ENCODE measurements at regions not wholly inside any gene's neighbourhood (a gene's known extent, or its start where the extent isn't known, plus 50 kb on each side); places are given as distances from the start of the nearest gene placed in this dataset.

DNA sequence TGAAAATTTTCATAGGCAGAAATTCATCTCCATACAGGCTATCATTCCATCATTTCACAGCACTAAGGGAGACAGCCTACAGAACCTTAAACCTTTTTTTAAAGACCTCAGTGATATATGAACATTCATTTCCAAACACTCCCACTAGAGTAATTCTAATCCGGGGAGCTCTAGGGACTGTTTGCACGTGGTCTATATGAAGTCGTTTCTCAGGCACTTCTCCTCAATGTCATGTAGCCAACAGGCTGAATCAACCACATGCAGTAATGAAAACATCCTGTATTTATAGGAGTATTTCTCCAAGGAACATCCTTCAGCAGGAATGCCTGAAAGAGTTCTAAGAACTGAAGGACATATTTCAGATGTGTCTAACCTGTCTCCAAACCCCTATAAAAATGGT lies 97.3 kb upstream of the CREB1 start:
- no peak overlapping the region for H2AK5ac ChIP-seq (ENCODE audit: low read length, severe bottlenecking)
- no peak overlapping the region for H2BK15ac ChIP-seq (ENCODE audit: low read depth, poor library complexity, severe bottlenecking)
- no peak overlapping the region for H4K91ac ChIP-seq (ENCODE audit: low read length)
- no peak overlapping the region for H3K18ac ChIP-seq (ENCODE audit: low read depth in 1 of 2, low read length in 2 of 2)
- H4K8ac ChIP-seq (ENCODE audit: low read length), result no peak overlapping the region
- H3K9ac ChIP-seq (ENCODE audit: low read length), result no peak overlapping the region
- no peak overlapping the region for H3K4ac ChIP-seq (ENCODE audit: low read depth in 1 of 2, low read length in 2 of 2)
- no peak overlapping the region for H2AFZ ChIP-seq (ENCODE audit: low read depth, low read length)
- H2BK5ac ChIP-seq (ENCODE audit: low read depth, low read length, poor library complexity, severe bottlenecking), result no peak overlapping the region
- H3K27ac ChIP-seq (ENCODE audit: low read length, poor library complexity, severe bottlenecking), result no peak overlapping the region
- H3K23ac ChIP-seq (ENCODE audit: low read length in 2 of 2), result no peak overlapping the region
- WGBS, result no CpG with 5 or more reads among the region's 3 CpGs
- H3K4me2 ChIP-seq (ENCODE audit: low read length, poor library complexity, severe bottlenecking), result no peak overlapping the region
- no peak overlapping the region for H3K14ac ChIP-seq (ENCODE audit: low read length in 2 of 2)
- no peaks in the 10 kb centered on the region for H3K36me3 ChIP-seq (ENCODE audit: control insufficient read depth in 1 of 2, insufficient read depth in 2 of 2, low read depth in 1 of 2, low read length in 2 of 2)
- no peak overlapping the region for H3K4me3 ChIP-seq (ENCODE audit: insufficient read depth in 1 of 2, low read depth in 1 of 2, low read length in 2 of 2)
- peak; percentile 60 for DNase-seq
- H3K9me3 ChIP-seq (ENCODE audit: control insufficient read depth, low read length), result no peaks in the 10 kb centered on the region
- no peak overlapping the region for H2BK12ac ChIP-seq (ENCODE audit: low read length in 2 of 2)
- H3K4me1 ChIP-seq (ENCODE audit: control insufficient read depth, insufficient read depth, low read depth, low read length), result no peaks in the 10 kb centered on the region
- no peak overlapping the region for H2BK120ac ChIP-seq (ENCODE audit: low read depth, low read length)
- no peaks in the 10 kb centered on the region for H3K79me1 ChIP-seq (replicated peaks; ENCODE audit: low read length, poor library complexity, severe bottlenecking)
- H3K27me3 ChIP-seq (ENCODE audit: control insufficient read depth in 1 of 2, insufficient read depth in 1 of 2, low read length in 2 of 2), result no peaks in the 10 kb centered on the region

DNA sequence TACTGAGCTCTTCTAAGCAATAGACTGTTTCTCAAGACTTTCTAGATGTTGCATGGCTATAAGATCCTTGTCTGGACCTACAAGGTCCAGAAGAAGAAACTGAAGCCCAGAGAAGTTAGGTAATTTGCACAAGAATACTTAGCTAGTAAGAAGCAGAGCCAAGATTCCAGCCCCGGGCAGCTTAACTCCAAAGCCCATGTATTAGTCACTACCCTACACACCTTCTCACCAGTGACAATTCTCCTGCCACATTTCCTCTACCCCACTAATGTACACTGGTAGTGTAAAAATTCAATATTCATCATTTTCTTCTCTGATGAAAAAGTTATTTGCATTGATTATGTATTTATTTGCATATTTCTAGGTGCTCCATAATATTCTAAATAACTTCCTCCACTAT lies 95.5 kb upstream of the CREB1 start:
- no peak overlapping the region for H3K23ac ChIP-seq (ENCODE audit: low read length in 2 of 2)
- H2AK5ac ChIP-seq (ENCODE audit: low read length, severe bottlenecking), result no peak overlapping the region
- WGBS, result 100% methylated on average over 1 of the region's 1 CpG
- no peak overlapping the region for H3K4me2 ChIP-seq (ENCODE audit: low read length, poor library complexity, severe bottlenecking)
- H2BK12ac ChIP-seq (ENCODE audit: low read length in 2 of 2), result no peak overlapping the region
- H4K8ac ChIP-seq (ENCODE audit: low read length), result no peak overlapping the region
- H2BK120ac ChIP-seq (ENCODE audit: low read depth, low read length), result no peak overlapping the region
- no peak overlapping the region for H2BK5ac ChIP-seq (ENCODE audit: low read depth, low read length, poor library complexity, severe bottlenecking)
- H3K27me3 ChIP-seq (ENCODE audit: control insufficient read depth in 1 of 2, insufficient read depth in 1 of 2, low read length in 2 of 2), result no peaks in the 10 kb centered on the region
- no peaks in the 10 kb centered on the region for H3K4me1 ChIP-seq (ENCODE audit: control insufficient read depth, insufficient read depth, low read depth, low read length)
- no peak overlapping the region for H3K4ac ChIP-seq (ENCODE audit: low read depth in 1 of 2, low read length in 2 of 2)
- H4K91ac ChIP-seq (ENCODE audit: low read length), result no peak overlapping the region
- no peak overlapping the region for H3K4me3 ChIP-seq (ENCODE audit: insufficient read depth in 1 of 2, low read depth in 1 of 2, low read length in 2 of 2)
- no peaks in the 10 kb centered on the region for H3K79me1 ChIP-seq (replicated peaks; ENCODE audit: low read length, poor library complexity, severe bottlenecking)
- no peak overlapping the region for H2AFZ ChIP-seq (ENCODE audit: low read depth, low read length)
- no peaks in the 10 kb centered on the region for H3K36me3 ChIP-seq (ENCODE audit: control insufficient read depth in 1 of 2, insufficient read depth in 2 of 2, low read depth in 1 of 2, low read length in 2 of 2)
- H3K14ac ChIP-seq (ENCODE audit: low read length in 2 of 2), result no peak overlapping the region
- H3K9ac ChIP-seq (ENCODE audit: low read length), result no peak overlapping the region
- no peak overlapping the region for H3K18ac ChIP-seq (ENCODE audit: low read depth in 1 of 2, low read length in 2 of 2)
- DNase-seq, result no peak
- no peaks in the 10 kb centered on the region for H3K9me3 ChIP-seq (ENCODE audit: control insufficient read depth, low read length)
- H2BK15ac ChIP-seq (ENCODE audit: low read depth, poor library complexity, severe bottlenecking), result no peak overlapping the region
- H3K27ac ChIP-seq (ENCODE audit: low read length, poor library complexity, severe bottlenecking), result no peak overlapping the region

DNA sequence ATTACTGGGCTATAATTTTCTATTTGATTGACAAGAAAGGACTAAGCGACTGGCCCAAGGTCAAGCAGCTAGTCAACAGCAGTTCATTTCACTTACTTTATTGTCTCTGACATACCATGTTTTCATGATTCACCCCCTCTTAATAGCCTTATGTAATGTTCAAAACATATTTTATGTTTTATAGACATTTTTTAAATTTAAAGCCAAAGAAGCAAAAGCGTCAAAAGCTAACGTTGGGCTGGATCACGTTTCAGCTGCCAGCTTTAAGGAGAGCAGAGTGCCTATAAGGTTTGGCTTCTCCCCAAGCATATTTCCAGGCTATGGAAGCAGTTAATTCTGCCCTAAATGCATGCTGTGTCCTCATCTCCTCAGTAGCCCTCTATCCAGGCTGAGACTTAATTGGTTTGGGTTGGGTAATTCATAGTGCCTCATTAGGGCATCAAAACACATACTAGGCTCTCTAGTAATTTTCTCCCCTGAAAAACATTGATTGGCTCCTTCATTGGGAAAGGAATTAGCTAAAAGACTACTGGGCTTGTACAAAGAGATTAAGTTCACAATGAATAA lies 94.8 kb upstream of the CREB1 start:
- Histone ChIP-seq H2BK120ac (ENCODE audit: low read depth, low read length) (no peak overlapping the region), H3K27ac (ENCODE audit: low read length, poor library complexity, severe bottlenecking) (no peak overlapping the region), H2BK5ac (ENCODE audit: low read depth, low read length, poor library complexity, severe bottlenecking) (no peak overlapping the region), H3K4me1 (ENCODE audit: control insufficient read depth, insufficient read depth, low read depth, low read length) (no peaks in the 10 kb centered on the region), H3K18ac (ENCODE audit: low read depth in 1 of 2, low read length in 2 of 2) (no peak overlapping the region), H3K4me3 (ENCODE audit: insufficient read depth in 1 of 2, low read depth in 1 of 2, low read length in 2 of 2) (no peak overlapping the region), H3K27me3 (ENCODE audit: control insufficient read depth in 1 of 2, insufficient read depth in 1 of 2, low read length in 2 of 2) (no peaks in the 10 kb centered on the region), H2BK12ac (ENCODE audit: low read length in 2 of 2) (no peak overlapping the region), H3K79me1 (replicated peaks; ENCODE audit: low read length, poor library complexity, severe bottlenecking) (no peaks in the 10 kb centered on the region), H3K14ac (ENCODE audit: low read length in 2 of 2) (no peak overlapping the region), H2AK5ac (ENCODE audit: low read length, severe bottlenecking) (no peak overlapping the region), H4K8ac (ENCODE audit: low read length) (no peak overlapping the region), H2AFZ (ENCODE audit: low read depth, low read length) (no peak overlapping the region), H3K4ac (ENCODE audit: low read depth in 1 of 2, low read length in 2 of 2) (no peak overlapping the region), H3K23ac (ENCODE audit: low read length in 2 of 2) (no peak overlapping the region), H3K9ac (ENCODE audit: low read length) (no peak overlapping the region), H3K4me2 (ENCODE audit: low read length, poor library complexity, severe bottlenecking) (no peak overlapping the region), H3K9me3 (ENCODE audit: control insufficient read depth, low read length) (no peaks in the 10 kb centered on the region), H2BK15ac (ENCODE audit: low read depth, poor library complexity, severe bottlenecking) (no peak overlapping the region), H3K36me3 (ENCODE audit: control insufficient read depth in 1 of 2, insufficient read depth in 2 of 2, low read depth in 1 of 2, low read length in 2 of 2) (no peaks in the 10 kb centered on the region), H4K91ac (ENCODE audit: low read length) (no peak overlapping the region)
- DNase-seq, result no peak
- WGBS, result 87% methylated on average over 4 of the region's 4 CpGs

DNA sequence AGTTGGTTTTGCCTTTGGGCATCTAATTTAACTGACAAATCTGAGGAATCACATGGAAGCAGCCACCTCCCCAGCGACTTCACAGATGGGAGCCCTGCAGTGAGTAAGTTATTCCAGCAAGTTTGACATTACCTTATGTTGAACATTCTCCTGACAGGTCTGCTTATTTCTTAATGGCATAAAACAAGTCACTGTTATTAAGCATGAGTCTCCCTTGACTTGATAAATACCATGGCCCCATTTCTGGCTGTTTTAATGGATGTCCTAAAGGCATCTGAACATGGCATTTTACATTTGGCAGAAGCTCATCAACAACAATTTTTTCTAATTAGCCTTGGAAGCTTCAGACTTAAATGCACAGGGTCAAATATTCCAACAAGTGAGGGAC lies 92.6 kb upstream of the CREB1 start:
- H3K4me2 ChIP-seq (ENCODE audit: low read length, poor library complexity, severe bottlenecking), result no peak overlapping the region
- H3K4me3 ChIP-seq (ENCODE audit: insufficient read depth in 1 of 2, low read depth in 1 of 2, low read length in 2 of 2), result no peak overlapping the region
- no peak for DNase-seq
- no peak overlapping the region for H2BK120ac ChIP-seq (ENCODE audit: low read depth, low read length)
- no peak overlapping the region for H3K9ac ChIP-seq (ENCODE audit: low read length)
- no peak overlapping the region for H2AFZ ChIP-seq (ENCODE audit: low read depth, low read length)
- no peak overlapping the region for H3K14ac ChIP-seq (ENCODE audit: low read length in 2 of 2)
- H4K91ac ChIP-seq (ENCODE audit: low read length), result no peak overlapping the region
- no peak overlapping the region for H2AK5ac ChIP-seq (ENCODE audit: low read length, severe bottlenecking)
- H2BK5ac ChIP-seq (ENCODE audit: low read depth, low read length, poor library complexity, severe bottlenecking), result no peak overlapping the region
- 100% methylated on average over 1 of the region's 1 CpG for WGBS
- no peaks in the 10 kb centered on the region for H3K27me3 ChIP-seq (ENCODE audit: control insufficient read depth in 1 of 2, insufficient read depth in 1 of 2, low read length in 2 of 2)
- H3K27ac ChIP-seq (ENCODE audit: low read length, poor library complexity, severe bottlenecking), result no peak overlapping the region
- no peaks in the 10 kb centered on the region for H3K79me1 ChIP-seq (replicated peaks; ENCODE audit: low read length, poor library complexity, severe bottlenecking)
- no peak overlapping the region for H3K18ac ChIP-seq (ENCODE audit: low read depth in 1 of 2, low read length in 2 of 2)
- no peak overlapping the region for H2BK12ac ChIP-seq (ENCODE audit: low read length in 2 of 2)
- H3K23ac ChIP-seq (ENCODE audit: low read length in 2 of 2), result no peak overlapping the region
- no peak overlapping the region for H4K8ac ChIP-seq (ENCODE audit: low read length)
- no peaks in the 10 kb centered on the region for H3K4me1 ChIP-seq (ENCODE audit: control insufficient read depth, insufficient read depth, low read depth, low read length)
- H3K9me3 ChIP-seq (ENCODE audit: control insufficient read depth, low read length), result no peaks in the 10 kb centered on the region
- no peak overlapping the region for H3K4ac ChIP-seq (ENCODE audit: low read depth in 1 of 2, low read length in 2 of 2)
- H2BK15ac ChIP-seq (ENCODE audit: low read depth, poor library complexity, severe bottlenecking), result no peak overlapping the region
- H3K36me3 ChIP-seq (ENCODE audit: control insufficient read depth in 1 of 2, insufficient read depth in 2 of 2, low read depth in 1 of 2, low read length in 2 of 2), result no peaks in the 10 kb centered on the region

Measured in mesenchymal stem cell (in vitro differentiated cells and primary cell).